Loucy (cell line): ENCODE measurements at regions not wholly inside any gene's neighbourhood (a gene's known extent, or its start where the extent isn't known, plus 50 kb on each side); places are given as distances from the start of the nearest gene placed in this dataset.

Experiments
- EZH2phosphoT487 ChIP-seq: fragments of 200-600 bp; IDR thresholded peaks from 2 replicates; pipeline ENCODE4 v1.6.1; 2018; ENCODE audit warnings: antibody characterized with exemption, mild to moderate bottlenecking, moderate library complexity, borderline replicate concordance
- TF ChIP-seq, protein P1 (sequence below): fragments of 200-600 bp; sonication (generic); conservative IDR thresholded peaks from 2 replicates; pipeline ENCODE4 v1.5.1; 2014; ENCODE audit warnings: mild to moderate bottlenecking, antibody characterized with exemption, low read length

DNA sequence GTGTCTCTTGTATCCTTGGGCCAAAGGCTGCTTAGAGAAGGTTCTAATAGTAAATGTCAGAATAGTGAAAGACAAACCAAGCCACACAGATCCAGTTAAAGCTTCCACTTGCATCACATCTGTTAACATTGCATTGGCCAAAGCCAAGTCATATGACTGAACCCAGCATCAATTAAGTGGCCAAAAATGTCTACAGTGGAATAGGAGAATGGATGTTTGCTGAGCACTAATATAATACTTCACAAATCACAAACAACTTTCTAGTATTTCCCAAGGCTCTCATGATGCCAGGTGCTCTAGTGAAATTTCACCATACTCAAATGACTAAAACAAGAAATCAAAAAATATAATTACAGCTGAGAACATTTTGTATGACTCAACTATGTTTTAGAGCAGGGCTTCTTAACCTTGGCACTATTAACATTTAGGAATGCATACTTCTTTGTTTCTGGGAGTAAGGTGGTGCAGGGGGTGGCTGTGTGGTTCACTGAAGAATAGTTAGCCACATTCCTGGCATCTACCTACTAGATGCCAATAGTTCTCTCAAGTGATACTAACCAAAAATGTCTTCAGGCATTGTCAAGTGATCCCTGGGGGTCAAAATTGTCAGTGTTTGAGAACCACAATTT is 148.0 kb upstream of the SPTLC3 start:
- TF ChIP-seq, protein P1, sequence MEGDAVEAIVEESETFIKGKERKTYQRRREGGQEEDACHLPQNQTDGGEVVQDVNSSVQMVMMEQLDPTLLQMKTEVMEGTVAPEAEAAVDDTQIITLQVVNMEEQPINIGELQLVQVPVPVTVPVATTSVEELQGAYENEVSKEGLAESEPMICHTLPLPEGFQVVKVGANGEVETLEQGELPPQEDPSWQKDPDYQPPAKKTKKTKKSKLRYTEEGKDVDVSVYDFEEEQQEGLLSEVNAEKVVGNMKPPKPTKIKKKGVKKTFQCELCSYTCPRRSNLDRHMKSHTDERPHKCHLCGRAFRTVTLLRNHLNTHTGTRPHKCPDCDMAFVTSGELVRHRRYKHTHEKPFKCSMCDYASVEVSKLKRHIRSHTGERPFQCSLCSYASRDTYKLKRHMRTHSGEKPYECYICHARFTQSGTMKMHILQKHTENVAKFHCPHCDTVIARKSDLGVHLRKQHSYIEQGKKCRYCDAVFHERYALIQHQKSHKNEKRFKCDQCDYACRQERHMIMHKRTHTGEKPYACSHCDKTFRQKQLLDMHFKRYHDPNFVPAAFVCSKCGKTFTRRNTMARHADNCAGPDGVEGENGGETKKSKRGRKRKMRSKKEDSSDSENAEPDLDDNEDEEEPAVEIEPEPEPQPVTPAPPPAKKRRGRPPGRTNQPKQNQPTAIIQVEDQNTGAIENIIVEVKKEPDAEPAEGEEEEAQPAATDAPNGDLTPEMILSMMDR = no peak
- TF ChIP-seq EZH2phosphoT487 = no peak
